NB4 (cell line): ENCODE measurements at regions not wholly inside any gene's neighbourhood (a gene's known extent, or its start where the extent isn't known, plus 50 kb on each side); places are given as distances from the start of the nearest gene placed in this dataset.

Experiments used
- CTCF ChIP-seq: IDR thresholded peaks from one replicate; pipeline ENCODE4 v1.5.1; 2012; ENCODE audit warnings: low read depth, low read length
- TF ChIP-seq, protein P1 (sequence below): IDR thresholded peaks from 2 replicates; pipeline ENCODE4 v1.6.1; 2011; ENCODE audit warnings: low read depth, low read length

GRCh38 chr1:38336301-38336923 lies 289.8 kb upstream of the POU3F1 start:
- no peak for TF ChIP-seq CTCF
- TF ChIP-seq, protein P1, sequence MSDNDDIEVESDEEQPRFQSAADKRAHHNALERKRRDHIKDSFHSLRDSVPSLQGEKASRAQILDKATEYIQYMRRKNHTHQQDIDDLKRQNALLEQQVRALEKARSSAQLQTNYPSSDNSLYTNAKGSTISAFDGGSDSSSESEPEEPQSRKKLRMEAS, result no peak
